Epidermal melanocyte (primary cell): ENCODE measurements at regions not wholly inside any gene's neighbourhood (a gene's known extent, or its start where the extent isn't known, plus 50 kb on each side); places are given as distances from the start of the nearest gene placed in this dataset.

Source experiments
- DNase-seq: peaks from one replicate; pipeline ENCODE4 v3.0.0; 2011; ENCODE audit warnings: low spot score; ENCODE audit not compliant: insufficient read length

DNA sequence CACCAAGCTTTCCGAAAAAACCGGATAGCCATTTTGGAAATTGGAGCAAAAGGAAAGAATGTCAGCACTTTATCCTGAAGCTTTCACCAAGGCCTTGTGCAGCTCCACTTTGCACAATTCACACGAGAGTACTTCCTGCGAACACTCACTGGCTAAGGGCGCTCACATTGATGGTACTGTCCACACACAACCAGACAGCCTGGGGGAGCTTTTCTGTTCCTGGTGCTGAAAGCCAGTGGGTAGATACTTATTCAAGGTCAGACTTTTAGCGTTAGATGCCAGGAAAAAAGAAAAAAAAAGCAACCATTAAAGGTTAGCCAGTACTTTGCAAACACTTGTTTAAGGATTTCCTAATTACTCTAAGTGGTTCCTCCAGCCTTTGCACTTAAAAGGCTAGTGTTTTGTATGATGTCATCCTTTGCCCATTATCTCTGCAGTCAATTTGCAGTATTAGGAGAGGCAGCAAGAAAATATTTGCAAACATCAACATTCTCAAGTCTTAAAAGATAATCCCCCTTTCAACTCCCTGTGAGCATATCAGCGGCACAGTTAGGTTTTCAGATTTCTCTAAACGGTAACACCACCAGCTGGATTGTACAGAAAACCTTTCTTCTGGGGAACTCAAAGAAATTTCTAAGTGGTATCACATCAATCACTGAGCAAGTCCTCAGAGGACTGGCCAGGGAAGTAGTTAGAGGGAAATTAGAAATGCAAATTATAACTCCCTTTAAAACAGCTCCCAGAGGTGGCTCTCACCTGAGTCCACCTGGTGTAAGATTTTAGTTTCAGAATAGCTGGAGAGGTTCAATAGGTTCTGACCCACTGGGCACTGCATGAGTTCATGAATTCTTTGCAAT, 243.4 kb upstream of the IRX5 start:
- DNase-seq: no peak

- no peak for DNase-seq
Observed at GRCh38 chr16:54685682-54686081, 245.0 kb upstream of the IRX5 start.

DNA sequence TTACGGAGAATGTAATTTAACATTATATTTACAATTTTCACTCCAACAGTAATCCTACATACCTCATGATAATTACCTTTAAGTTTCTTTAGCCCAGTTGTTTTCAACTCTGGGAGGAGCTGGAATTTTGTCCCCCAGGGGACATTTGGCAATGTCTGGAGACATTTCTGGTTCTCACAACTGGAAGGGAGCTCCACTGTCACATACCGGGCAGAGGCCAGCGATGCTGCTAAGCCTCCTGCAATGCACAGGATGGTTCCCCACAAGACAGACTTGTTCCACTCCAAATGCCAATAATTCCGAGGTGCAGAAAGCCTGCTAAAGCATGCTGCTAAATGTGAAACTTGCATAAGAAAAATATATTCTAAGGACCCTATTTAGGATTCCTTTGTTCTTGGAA, 251.1 kb upstream of the IRX5 start:
- no peak for DNase-seq

GRCh38 chr16:54677308-54677950, 253.2 kb upstream of the IRX5 start:
- DNase-seq: no peak

GRCh38 chr16:54673313-54673712, 257.4 kb upstream of the IRX5 start:
- DNase-seq: no peak

GRCh38 chr16:54672500-54672899, 258.2 kb upstream of the IRX5 start:
- no peak for DNase-seq

GRCh38 chr16:54657709-54658102, 273.0 kb upstream of the IRX5 start:
- DNase-seq: no peak

- no peak for DNase-seq
Observed at GRCh38 chr16:54657058-54657708, 273.5 kb upstream of the IRX5 start.

- no peak for DNase-seq
Observed at GRCh38 chr16:54655121-54655590, 275.5 kb upstream of the IRX5 start.

- DNase-seq: no peak
Observed at GRCh38 chr16:54654429-54654828, 276.2 kb upstream of the IRX5 start.

- no peak for DNase-seq
Observed at GRCh38 chr16:54652201-54652770, 278.4 kb upstream of the IRX5 start.

- no peak for DNase-seq
Observed at GRCh38 chr16:54651440-54652195, 279.0 kb upstream of the IRX5 start.

GRCh38 chr16:54649876-54650275, 280.8 kb upstream of the IRX5 start:
- no peak for DNase-seq

DNA sequence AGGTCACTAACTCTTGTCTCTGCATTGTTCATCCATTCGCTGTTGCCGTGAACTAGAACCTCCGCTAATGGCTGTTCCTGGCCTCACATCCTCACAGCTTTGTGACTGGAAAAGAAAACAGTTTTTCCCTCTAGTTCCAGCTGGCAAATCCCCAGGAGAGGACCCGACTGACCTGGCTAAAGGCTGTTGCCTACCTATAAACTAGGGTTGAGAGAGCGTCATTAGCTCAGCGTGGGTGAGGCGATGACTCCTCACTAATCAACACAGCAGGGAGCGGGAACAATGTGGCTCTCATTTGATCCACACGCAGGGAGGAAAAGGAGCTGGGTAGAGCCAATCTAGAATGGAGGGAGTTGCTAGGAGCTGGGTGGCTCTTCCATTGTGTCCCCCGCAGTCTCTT, 282.1 kb upstream of the IRX5 start:
- no peak for DNase-seq

GRCh38 chr16:54647725-54648221, 282.9 kb upstream of the IRX5 start:
- DNase-seq: no peak

- no peak for DNase-seq
Observed at GRCh38 chr16:54647216-54647615, 283.4 kb upstream of the IRX5 start.

- DNase-seq: no peak
Observed at GRCh38 chr16:54645345-54645744, 285.3 kb upstream of the IRX5 start.

- DNase-seq: no peak
Observed at GRCh38 chr16:54636221-54636793, 294.4 kb upstream of the IRX5 start.

GRCh38 chr16:54633943-54634362, 296.7 kb upstream of the IRX5 start:
- DNase-seq: no peak

- DNase-seq: no peak
Observed at GRCh38 chr16:54632322-54633220, 298.1 kb upstream of the IRX5 start.
